ENCODE measurements at regions not wholly inside any gene's neighbourhood (a gene's known extent, or its start where the extent isn't known, plus 50 kb on each side); places are given as distances from the start of the nearest gene placed in this dataset.

DNA sequence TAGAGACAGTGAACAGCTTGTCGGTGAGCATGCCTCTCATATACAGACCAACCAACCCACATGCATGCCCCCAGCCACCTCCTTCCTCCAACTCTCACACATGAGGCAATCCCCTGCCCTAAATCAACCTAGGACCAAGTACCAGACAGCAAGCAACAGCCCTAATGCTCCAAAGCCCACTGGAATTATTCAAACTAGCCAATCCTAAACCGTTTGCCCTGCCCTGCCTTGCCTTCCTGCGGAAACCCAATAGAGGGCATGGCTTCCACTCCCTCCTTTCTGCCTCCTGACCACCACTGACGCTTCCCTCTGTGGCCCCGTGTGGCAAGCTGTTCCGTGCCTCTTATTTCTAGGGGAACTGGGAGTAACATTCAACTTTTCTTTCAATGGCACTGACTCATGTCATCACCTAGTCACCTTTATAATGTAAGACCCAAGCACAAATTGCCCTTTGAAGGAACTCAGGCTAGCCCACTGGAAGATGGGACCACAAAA, 129.3 kb upstream of the GJB5 start:
- H3K9me2 ChIP-seq (ENCODE audit: insufficient read depth), result no peaks in the 10 kb centered on the region
- whole genome bisulfite sequencing, 2 experiments (ENCODE audit: low coverage in 1 of 2, low lambda C conversion rate in 2 of 2, missing lambda C conversion rate in 2 of 2), result 32 to 34% methylated on average over 6 of the region's 6 CpGs
- no peak for TF ChIP-seq EZH2phosphoT487 (IDR thresholded peaks at IDR 0.05; ENCODE audit: insufficient read depth, low read depth)
- no peak for TF ChIP-seq EZH2 (IDR thresholded peaks at IDR 0.05; ENCODE audit: insufficient read depth, poor library complexity, severe bottlenecking)
- no peaks in the 10 kb centered on the region for H3K4me1 ChIP-seq (ENCODE audit: insufficient read depth)
- no peak overlapping the region for H2AFZ ChIP-seq
- no peak overlapping the region for H3K27ac ChIP-seq
- no peak overlapping the region for H3K4me3 ChIP-seq
- no peak overlapping the region for H3K9ac ChIP-seq
- DNase-seq, result no peak
- H3F3A ChIP-seq (ENCODE audit: insufficient read depth), result no peaks in the 10 kb centered on the region
- no peaks in the 10 kb centered on the region for H3K79me2 ChIP-seq (ENCODE audit: insufficient read depth)
- H3K9me3 ChIP-seq (ENCODE audit: low read depth), result no peaks in the 10 kb centered on the region
- no peak overlapping the region for H3K4me2 ChIP-seq (ENCODE audit: unreplicated experiment)
- in situ Hi-C loops (cut with MboI), result no loop called here
- no peaks in the 10 kb centered on the region for H4K20me1 ChIP-seq (ENCODE audit: insufficient read depth)
- peaks cover 9% of the 10 kb centered on the region for H3K27me3 ChIP-seq (replicated peaks; ENCODE audit: insufficient read depth)
- H3K36me3 ChIP-seq (ENCODE audit: low read depth), result no peaks in the 10 kb centered on the region

DNA sequence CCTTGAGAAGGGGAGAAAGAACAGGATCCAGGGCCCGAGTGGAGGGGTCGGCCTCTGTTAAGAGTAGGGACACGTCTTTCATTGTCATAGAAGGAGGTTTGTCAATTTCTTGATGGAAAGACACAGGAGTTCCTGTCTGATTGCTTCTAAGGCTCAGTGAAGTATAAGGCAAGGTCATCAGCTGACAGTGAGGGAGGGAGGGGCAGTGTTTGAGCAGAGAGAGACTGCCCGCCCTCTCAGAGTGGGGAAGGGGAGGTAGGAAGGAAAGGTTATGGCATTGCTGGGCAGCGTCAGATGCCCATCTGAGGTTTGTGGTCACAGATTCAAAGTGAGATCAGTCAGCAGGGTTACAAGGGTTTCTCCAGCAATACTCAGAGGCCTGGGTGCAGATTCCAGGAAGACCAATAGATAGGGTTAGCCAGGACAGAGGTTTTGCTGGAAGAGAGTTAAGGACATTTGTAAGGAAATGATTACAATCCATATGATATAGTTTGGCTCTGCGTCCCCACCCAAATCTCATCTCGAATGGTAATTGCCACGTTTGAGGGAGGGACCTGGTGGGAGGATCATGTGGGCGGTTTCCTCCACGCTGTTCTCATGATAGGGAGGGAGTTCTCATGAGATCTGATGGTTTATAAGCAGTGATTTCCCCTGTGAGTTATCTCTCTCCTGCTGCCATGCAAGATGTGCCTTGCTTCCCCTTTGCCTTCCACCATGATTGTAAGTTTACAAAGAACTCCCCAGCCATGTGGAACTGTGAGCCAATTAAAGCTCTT, 127.2 kb upstream of the GJB5 start:
- Histone ChIP-seq H3K27ac (no peak overlapping the region), H3F3A (ENCODE audit: insufficient read depth) (no peaks in the 10 kb centered on the region), H3K9ac (no peak overlapping the region), H4K20me1 (ENCODE audit: insufficient read depth) (no peaks in the 10 kb centered on the region), H3K36me3 (ENCODE audit: low read depth) (no peaks in the 10 kb centered on the region), H3K4me1 (ENCODE audit: insufficient read depth) (no peaks in the 10 kb centered on the region), H3K79me2 (ENCODE audit: insufficient read depth) (no peaks in the 10 kb centered on the region), H3K9me3 (ENCODE audit: low read depth) (no peaks in the 10 kb centered on the region), H3K27me3 (replicated peaks; ENCODE audit: insufficient read depth) (peaks cover 9% of the 10 kb centered on the region), H3K9me2 (ENCODE audit: insufficient read depth) (no peaks in the 10 kb centered on the region), H2AFZ (no peak overlapping the region), H3K4me3 (no peak overlapping the region), H3K4me2 (ENCODE audit: unreplicated experiment) (no peak overlapping the region)
- 32 to 39% methylated on average over 10 of the region's 10 CpGs for WGBS, 2 experiments (ENCODE audit: low coverage in 1 of 2, low lambda C conversion rate in 2 of 2, missing lambda C conversion rate in 2 of 2)
- in situ Hi-C loops (cut with MboI), result no loop called here
- no peak for DNase-seq
- TF ChIP-seq EZH2phosphoT487 (IDR thresholded peaks at IDR 0.05; ENCODE audit: insufficient read depth, low read depth) (no peak), EZH2 (IDR thresholded peaks at IDR 0.05; ENCODE audit: insufficient read depth, poor library complexity, severe bottlenecking) (no peak)

DNA sequence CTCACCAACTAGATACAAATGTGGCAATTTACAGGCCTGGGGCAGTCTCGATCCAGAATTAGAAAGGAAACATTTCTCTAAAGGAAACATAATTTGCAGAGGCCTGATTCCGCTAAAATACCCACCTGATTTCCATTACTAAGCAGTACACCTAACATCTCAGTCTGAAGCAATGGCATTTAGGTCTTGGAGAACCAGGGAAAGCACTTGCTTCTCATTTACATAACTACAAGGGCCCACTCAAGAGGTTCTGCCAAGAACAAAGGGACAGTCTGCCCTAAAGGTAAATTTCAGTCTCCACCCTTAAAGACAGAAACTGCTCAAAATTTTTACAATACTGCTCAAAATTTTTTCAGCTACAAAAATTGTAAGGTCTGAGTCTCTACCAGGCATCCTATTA, 123.7 kb upstream of the GJB5 start:
- no peak overlapping the region for H3K4me2 ChIP-seq (ENCODE audit: unreplicated experiment)
- no peak overlapping the region for H3K9ac ChIP-seq
- no peaks in the 10 kb centered on the region for H4K20me1 ChIP-seq (ENCODE audit: insufficient read depth)
- H3K36me3 ChIP-seq (ENCODE audit: low read depth), result no peaks in the 10 kb centered on the region
- in situ Hi-C loops (cut with MboI), result no loop called here
- H3K27ac ChIP-seq, result no peak overlapping the region
- no peaks in the 10 kb centered on the region for H3K9me2 ChIP-seq (ENCODE audit: insufficient read depth)
- H2AFZ ChIP-seq, result no peak overlapping the region
- no peak overlapping the region for H3K4me3 ChIP-seq
- H3K4me1 ChIP-seq (ENCODE audit: insufficient read depth), result no peaks in the 10 kb centered on the region
- no peaks in the 10 kb centered on the region for H3F3A ChIP-seq (ENCODE audit: insufficient read depth)
- TF ChIP-seq EZH2phosphoT487 (IDR thresholded peaks at IDR 0.05; ENCODE audit: insufficient read depth, low read depth) (no peak), EZH2 (IDR thresholded peaks at IDR 0.05; ENCODE audit: insufficient read depth, poor library complexity, severe bottlenecking) (no peak)
- no peak for DNase-seq
- H3K9me3 ChIP-seq (ENCODE audit: low read depth), result no peaks in the 10 kb centered on the region
- H3K27me3 ChIP-seq (replicated peaks; ENCODE audit: insufficient read depth), result peaks cover 9% of the 10 kb centered on the region; the same call in 1 of the 2 replicates
- WGBS, 2 experiments (ENCODE audit: low coverage in 1 of 2, low lambda C conversion rate in 2 of 2, missing lambda C conversion rate in 2 of 2), result 17 to 18% methylated on average over 2 of the region's 2 CpGs
- no peaks in the 10 kb centered on the region for H3K79me2 ChIP-seq (ENCODE audit: insufficient read depth)

DNA sequence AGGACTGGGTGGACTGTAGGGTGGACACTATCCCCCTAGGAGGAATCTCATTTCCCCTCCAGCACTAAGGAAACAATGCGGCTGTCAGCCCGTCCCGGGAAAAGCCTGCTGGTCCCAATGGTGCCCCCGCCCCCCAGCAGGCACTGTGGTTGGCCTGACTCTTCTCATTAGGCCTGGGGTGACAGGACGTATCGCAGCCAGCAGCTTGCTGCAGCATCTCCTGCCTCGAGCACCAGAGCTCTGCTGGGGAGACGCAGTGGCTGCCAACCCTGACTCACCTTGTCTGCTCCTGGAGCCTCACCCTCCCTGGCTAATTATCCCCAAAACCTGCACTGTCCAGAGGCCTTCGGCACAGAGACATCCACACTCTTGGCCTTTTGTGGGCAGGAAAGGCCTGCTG, 115.1 kb upstream of the GJB5 start:
- Histone ChIP-seq H3K9ac (no peak overlapping the region), H3K27ac (no peak overlapping the region), H3K4me3 (no peak overlapping the region), H3K4me2 (ENCODE audit: unreplicated experiment) (no peak overlapping the region), H2AFZ (no peak overlapping the region), H3K9me3 (ENCODE audit: low read depth) (no peaks in the 10 kb centered on the region), H3K9me2 (ENCODE audit: insufficient read depth) (no peaks in the 10 kb centered on the region), H3F3A (ENCODE audit: insufficient read depth) (no peaks in the 10 kb centered on the region), H3K79me2 (ENCODE audit: insufficient read depth) (no peaks in the 10 kb centered on the region), H4K20me1 (ENCODE audit: insufficient read depth) (no peaks in the 10 kb centered on the region), H3K36me3 (ENCODE audit: low read depth) (no peaks in the 10 kb centered on the region), H3K4me1 (ENCODE audit: insufficient read depth) (no peaks in the 10 kb centered on the region), H3K27me3 (replicated peaks; ENCODE audit: insufficient read depth) (peaks cover 17% of the 10 kb centered on the region)
- in situ Hi-C loops (cut with MboI), result no loop called here
- WGBS, 2 experiments (ENCODE audit: low coverage in 1 of 2, low lambda C conversion rate in 2 of 2, missing lambda C conversion rate in 2 of 2), result 29 to 31% methylated on average over 9 of the region's 9 CpGs
- no peak for DNase-seq
- TF ChIP-seq EZH2 (IDR thresholded peaks at IDR 0.05; ENCODE audit: insufficient read depth, poor library complexity, severe bottlenecking), result no peak
- no peak for TF ChIP-seq EZH2phosphoT487 (IDR thresholded peaks at IDR 0.05; ENCODE audit: insufficient read depth, low read depth)
